GM23338 (cell line): ENCODE measurements at regions not wholly inside any gene's neighbourhood (a gene's known extent, or its start where the extent isn't known, plus 50 kb on each side); places are given as distances from the start of the nearest gene placed in this dataset.
A peak's percentile ranks its signal among the peaks of the same experiment; 100 is the strongest.

Experiments
- ATAC-seq: fragments of 200-7000 bp; cut with Tn5 transposase; 3 replicates; pipeline ENCODE4 v1.9.1; 2020
- DNase-seq: peaks from one replicate; pipeline ENCODE4 v3.0.0-alpha.2; 2015; ENCODE audit warnings: low spot score
- H2AFZ ChIP-seq: fragments of 200-600 bp; sonication (generic); 2 replicates; pipeline ENCODE4 v1.8.0; 2016; ENCODE audit warnings: antibody characterized with exemption, mild to moderate bottlenecking, moderate library complexity
- H3F3A ChIP-seq: fragments of 200-600 bp; sonication (generic); replicated peaks from 2 replicates; pipeline ENCODE4 v1.8.0; 2017; ENCODE audit warnings: antibody characterized with exemption, mixed run types, low read depth
- H3K27ac ChIP-seq: fragments of 200-600 bp; sonication (generic); 2 replicates; pipeline ENCODE4 v1.6.1; 2016; ENCODE audit warnings: low read depth
- H3K27me3 ChIP-seq: fragments of 200-600 bp; sonication (generic); 2 replicates; pipeline ENCODE4 v1.8.0; 2016; ENCODE audit warnings: mild to moderate bottlenecking, mixed run types, moderate library complexity; ENCODE audit not compliant: insufficient read depth
- H3K36me3 ChIP-seq: fragments of 200-600 bp; sonication (generic); 2 replicates; pipeline ENCODE4 v1.8.0; 2016; ENCODE audit warnings: mild to moderate bottlenecking; ENCODE audit not compliant: insufficient read depth
- H3K4me1 ChIP-seq: fragments of 200-600 bp; sonication (generic); 2 replicates; pipeline ENCODE4 v1.8.0; 2016; ENCODE audit warnings: mild to moderate bottlenecking, moderate library complexity; ENCODE audit not compliant: insufficient read depth
- H3K4me2 ChIP-seq: fragments of 200-600 bp; sonication (generic); 2 replicates; pipeline ENCODE4 v1.7.1; 2017; ENCODE audit warnings: mixed run types
- H3K4me3 ChIP-seq: fragments of 200-600 bp; sonication (generic); 2 replicates; pipeline ENCODE4 v1.6.1; 2016; ENCODE audit warnings: mixed run types
- H3K79me2 ChIP-seq: fragments of 200-600 bp; sonication (generic); replicated peaks from 2 replicates; pipeline ENCODE4 v1.8.0; 2017; ENCODE audit warnings: mild to moderate bottlenecking; ENCODE audit not compliant: insufficient read depth
- H3K9me2 ChIP-seq: fragments of 200-600 bp; sonication (generic); 2 replicates; pipeline ENCODE4 v1.8.0; 2017; ENCODE audit not compliant: insufficient read depth
- H4K20me1 ChIP-seq: fragments of 200-600 bp; sonication (generic); replicated peaks from 2 replicates; pipeline ENCODE4 v1.8.0; 2017; ENCODE audit warnings: mild to moderate bottlenecking; ENCODE audit not compliant: insufficient read depth
- H3K27ac Mint-ChIP-seq: 2 replicates; pipeline ENCODE4 v1.8.0; 2020; ENCODE audit warnings: inconsistent platforms, mild to moderate bottlenecking, moderate library complexity, mixed read lengths
- H3K27me3 Mint-ChIP-seq: 3 replicates; pipeline ENCODE4 v1.8.0; 2022; ENCODE audit warnings: low read depth, mild to moderate bottlenecking, moderate library complexity, mixed read lengths, inconsistent platforms; ENCODE audit not compliant: insufficient read depth, poor library complexity
- H3K36me3 Mint-ChIP-seq: 3 replicates; pipeline ENCODE4 v1.8.0; 2021; ENCODE audit warnings: low read depth, mild to moderate bottlenecking, inconsistent platforms, moderate library complexity, mixed read lengths
- H3K4me1 Mint-ChIP-seq: 3 replicates; pipeline ENCODE4 v1.8.0; 2020; ENCODE audit warnings: mild to moderate bottlenecking, inconsistent platforms, mixed read lengths
- H3K4me3 Mint-ChIP-seq: 3 replicates; pipeline ENCODE4 v1.8.0; 2021; ENCODE audit warnings: moderate library complexity, mild to moderate bottlenecking, inconsistent platforms, mixed read lengths
- H3K9me3 Mint-ChIP-seq: 3 replicates; pipeline ENCODE4 v1.8.0; 2020; ENCODE audit warnings: moderate library complexity, mild to moderate bottlenecking, inconsistent platforms, mixed read lengths
- CREB1 ChIP-seq: fragments of 250-450 bp; sonication (Bioruptor Pico); IDR thresholded peaks from 2 replicates; pipeline ENCODE4 v1.5.0; 2020; ENCODE audit warnings: low read depth, mild to moderate bottlenecking, moderate library complexity
- CTCF ChIP-seq, 2 experiments: fragments of 200-600 bp in 1 of 2; sonication (generic) in 1 of 2; conservative IDR thresholded peaks; 2 replicates each; pipeline versions ENCODE4 v1.5.1 to v1.6.1; 2016 to 2017; ENCODE audit warnings: antibody characterized with exemption in 2 of 2, low read depth in 2 of 2, mild to moderate bottlenecking in 2 of 2, moderate library complexity in 1 of 2
- ETS1 ChIP-seq: IDR thresholded peaks from 2 replicates; pipeline ENCODE4 v1.6.1; 2016; ENCODE audit warnings: antibody characterized with exemption
- EZH2 ChIP-seq: fragments of 200-600 bp; sonication (generic); IDR thresholded peaks from one replicate; pipeline ENCODE4 v1.8.0; 2017; ENCODE audit warnings: antibody characterized with exemption, mild to moderate bottlenecking, low read depth; ENCODE audit not compliant: unreplicated experiment
- EZH2phosphoT487 ChIP-seq: fragments of 200-600 bp; sonication (generic); IDR thresholded peaks from one replicate; pipeline ENCODE4 v1.8.1; 2018; ENCODE audit warnings: antibody characterized with exemption; ENCODE audit not compliant: unreplicated experiment
- JUNB ChIP-seq: IDR thresholded peaks from one replicate; pipeline ENCODE4 v1.6.1; 2016; ENCODE audit warnings: antibody characterized with exemption; ENCODE audit not compliant: unreplicated experiment
- POLR2AphosphoS5 ChIP-seq: IDR thresholded peaks from 2 replicates; pipeline ENCODE4 v1.6.1; 2016; ENCODE audit warnings: antibody characterized with exemption, low read depth
- REST ChIP-seq: IDR thresholded peaks from one replicate; pipeline ENCODE4 v1.6.1; 2018; ENCODE audit warnings: antibody characterized with exemption; ENCODE audit not compliant: unreplicated experiment
- STAT1 ChIP-seq: IDR thresholded peaks from one replicate; pipeline ENCODE4 v1.6.1; 2016; ENCODE audit warnings: antibody characterized with exemption; ENCODE audit not compliant: unreplicated experiment
- ZNF114 ChIP-seq: fragments of 250-450 bp; sonication (Bioruptor Pico); IDR thresholded peaks from 2 replicates; pipeline ENCODE4 v1.5.0; 2020; ENCODE audit warnings: mild to moderate bottlenecking, moderate library complexity
- ZNF331 ChIP-seq: fragments of 250-450 bp; sonication (Bioruptor Pico); IDR thresholded peaks from 2 replicates; pipeline ENCODE4 v1.5.0; 2020; ENCODE audit warnings: low read depth, mild to moderate bottlenecking, moderate library complexity
- ZNF462 ChIP-seq: fragments of 250-450 bp; sonication (Bioruptor Pico); IDR thresholded peaks from 2 replicates; pipeline ENCODE4 v1.5.0; 2020; ENCODE audit warnings: mild to moderate bottlenecking, moderate library complexity

- peak overlapping the region; percentile 54; the same call in 1 of the 2 replicates for H2AFZ ChIP-seq
- Mint-ChIP-seq H3K4me1 (peaks cover 23% of the 10 kb centered on the region; the same call in 2 of the 3 replicates), H3K9me3 (peaks cover 67% of the 10 kb centered on the region), H3K4me3 (no peak overlapping the region), H3K27ac (no peak overlapping the region), H3K36me3 (peaks cover 3% of the 10 kb centered on the region; the same call in 2 of the 3 replicates), H3K27me3 (peaks cover 4% of the 10 kb centered on the region)
- H3K4me2 ChIP-seq: 0 out of 2 replicates have a peak overlapping the region, but pooled peaks have one; percentile 15
- H3K79me2 ChIP-seq: no peaks in the 10 kb centered on the region
- no peak for DNase-seq
- no peaks in the 10 kb centered on the region for H3K27me3 ChIP-seq
- peak; percentile 63 for ATAC-seq
- H3K27ac ChIP-seq: no peak overlapping the region
- peaks cover 31% of the 10 kb centered on the region for H3K4me1 ChIP-seq
- H3K9me2 ChIP-seq: no peaks in the 10 kb centered on the region
- no peak overlapping the region for H3K4me3 ChIP-seq
- TF ChIP-seq CREB1 (CRISPR knock-in tag) (no peak), ZNF462 (no peak), CTCF (conservative IDR thresholded peaks at IDR 0.05; ENCODE audit: low read depth in 2 of 2) (no peak), EZH2 (no peak), EZH2phosphoT487 (no peak), REST (no peak), JUNB (no peak), ZNF331 (CRISPR knock-in tag) (no peak), STAT1 (no peak), ETS1 (no peak), ZNF114 (CRISPR knock-in tag) (no peak), POLR2AphosphoS5 (no peak)
- H3F3A ChIP-seq: no peaks in the 10 kb centered on the region
- no peaks in the 10 kb centered on the region for H4K20me1 ChIP-seq
- H3K36me3 ChIP-seq: no peaks in the 10 kb centered on the region
Observed at GRCh38 chr11:42232673-42233072, 773.2 kb upstream of the LRRC4C start.
